Right atrium auricular region (tissue), 2 donors: ENCODE measurements at regions not wholly inside any gene's neighbourhood (a gene's known extent, or its start where the extent isn't known, plus 50 kb on each side); places are given as distances from the start of the nearest gene placed in this dataset.

Experiments used
- DNase-seq: peaks from one replicate; pipeline ENCODE4 v3.0.0-alpha.2; 2019; ENCODE audit warnings: low spot score
- H3K27ac ChIP-seq, 2 donors: fragments of 200-600 bp; sonication (generic); 1 replicate in 1 of 2; 2 replicates in 1 of 2; pipeline ENCODE4 v1.5.1; 2016 to 2019
- H3K27me3 ChIP-seq, 2 donors: fragments of 200-600 bp; sonication (generic); one replicate each; pipeline versions ENCODE4 v1.5.1 to v1.6.0; 2017 to 2019
- H3K36me3 ChIP-seq: fragments of 200-600 bp; sonication (generic); one replicate; pipeline ENCODE4 v1.5.1; 2016
- H3K4me1 ChIP-seq, 2 donors: fragments of 200-600 bp; sonication (generic); one replicate each; pipeline versions ENCODE4 v1.5.1 to v1.6.0; 2017 to 2019
- H3K4me3 ChIP-seq, 2 donors: fragments of 200-600 bp; sonication (generic); 1 replicate in 1 of 2; 2 replicates in 1 of 2; pipeline ENCODE4 v1.5.1; 2017 to 2019; ENCODE audit warnings: mild to moderate bottlenecking in 1 of 2, moderate library complexity in 1 of 2
- H3K9me3 ChIP-seq, 2 donors: fragments of 200-600 bp; sonication (generic); one replicate each; pipeline ENCODE4 v1.5.1; 2019
- CTCF ChIP-seq, 2 donors: fragments of 200-600 bp; sonication (generic); IDR thresholded peaks; one replicate each; pipeline ENCODE4 v1.5.1; 2019; ENCODE audit warnings: antibody characterized with exemption in 2 of 2

GRCh38 chr20:46808565-46808964 lies 86.1 kb upstream of the EYA2 start:
- no peak overlapping the region for H3K27ac ChIP-seq
- H3K4me3 ChIP-seq: no peak overlapping the region
- TF ChIP-seq CTCF (IDR thresholded peaks at IDR 0.05): no peak
- H3K27me3 ChIP-seq: peaks cover 0 to 12% of the 10 kb centered on the region in 2 donors
- no peaks in the 10 kb centered on the region for H3K9me3 ChIP-seq
- DNase-seq: no peak
- peaks cover 0 to 8% of the 10 kb centered on the region in 2 donors for H3K4me1 ChIP-seq
- H3K36me3 ChIP-seq: no peaks in the 10 kb centered on the region

- no peaks in the 10 kb centered on the region for H3K36me3 ChIP-seq
- no peak overlapping the region for H3K27ac ChIP-seq
- no peaks in the 10 kb centered on the region for H3K9me3 ChIP-seq
- peak; percentile 34 for DNase-seq
- no peak for TF ChIP-seq CTCF (IDR thresholded peaks at IDR 0.05)
- no peak overlapping the region for H3K4me3 ChIP-seq
- H3K27me3 ChIP-seq: peaks cover 0 to 12% of the 10 kb centered on the region in 2 donors
- H3K4me1 ChIP-seq: peaks cover 0 to 8% of the 10 kb centered on the region in 2 donors
Measured at GRCh38 chr20:46809706-46810360, 84.8 kb upstream of the EYA2 start.

GRCh38 chr20:46810448-46811223 lies 84.0 kb upstream of the EYA2 start:
- peak; percentile 23 for DNase-seq
- no peaks in the 10 kb centered on the region for H3K36me3 ChIP-seq
- H3K4me3 ChIP-seq: no peak overlapping the region
- H3K27ac ChIP-seq: no peak overlapping the region
- H3K4me1 ChIP-seq: peaks cover 0 to 8% of the 10 kb centered on the region in 2 donors
- no peaks in the 10 kb centered on the region for H3K9me3 ChIP-seq
- TF ChIP-seq CTCF (IDR thresholded peaks at IDR 0.05): no peak
- H3K27me3 ChIP-seq: peaks cover 0 to 12% of the 10 kb centered on the region in 2 donors

- no peak for DNase-seq
- TF ChIP-seq CTCF (IDR thresholded peaks at IDR 0.05): no peak
- peaks cover 0 to 8% of the 10 kb centered on the region in 2 donors for H3K4me1 ChIP-seq
- peaks cover 0 to 12% of the 10 kb centered on the region in 2 donors for H3K27me3 ChIP-seq
- H3K36me3 ChIP-seq: no peaks in the 10 kb centered on the region
- peak overlapping the region in 1 of 2 donors; percentile 19 for H3K4me3 ChIP-seq
- H3K9me3 ChIP-seq: no peaks in the 10 kb centered on the region
- H3K27ac ChIP-seq: no peak overlapping the region
Measured at GRCh38 chr20:46811224-46812084, 83.2 kb upstream of the EYA2 start.

- no peak for TF ChIP-seq CTCF (IDR thresholded peaks at IDR 0.05)
- Histone ChIP-seq H3K27me3 (peaks cover 0 to 12% of the 10 kb centered on the region in 2 donors), H3K9me3 (no peaks in the 10 kb centered on the region), H3K4me3 (no peak overlapping the region), H3K4me1 (peaks cover 0 to 8% of the 10 kb centered on the region in 2 donors), H3K27ac (no peak overlapping the region), H3K36me3 (no peaks in the 10 kb centered on the region)
- DNase-seq: no peak
Measured at GRCh38 chr20:46814366-46815232, 80.0 kb upstream of the EYA2 start.
